Brain microvascular endothelial cell (primary cell): ENCODE measurements at regions not wholly inside any gene's neighbourhood (a gene's known extent, or its start where the extent isn't known, plus 50 kb on each side); places are given as distances from the start of the nearest gene placed in this dataset.

ENCODE experiments used
- DNase-seq: peaks from one replicate; pipeline ENCODE4 v3.0.0-alpha.2; 2020
- H3K27ac ChIP-seq: fragments of 250-450 bp; sonication (Bioruptor Pico); 2 replicates; pipeline ENCODE4 v1.5.1; 2020; ENCODE audit warnings: mild to moderate bottlenecking, moderate library complexity
- H3K27me3 ChIP-seq: fragments of 250-450 bp; sonication (Bioruptor Pico); replicated peaks from 2 replicates; pipeline ENCODE4 v1.5.1; 2020; ENCODE audit warnings: mild to moderate bottlenecking
- H3K36me3 ChIP-seq: fragments of 250-450 bp; sonication (Bioruptor Pico); replicated peaks from 2 replicates; pipeline ENCODE4 v1.5.1; 2020; ENCODE audit warnings: mild to moderate bottlenecking
- H3K4me3 ChIP-seq: 2 replicates; pipeline ENCODE4 v1.5.1; 2011; ENCODE audit warnings: low read depth, mild to moderate bottlenecking, control low read depth, low read length, moderate library complexity
- CTCF ChIP-seq: IDR thresholded peaks from 2 replicates; pipeline ENCODE4 v1.5.1; 2011; ENCODE audit warnings: low read depth, mild to moderate bottlenecking, moderate library complexity, low read length, control low read depth, inconsistent platforms; ENCODE audit errors: missing control alignments
- in situ Hi-C: cut with HindIII; loops from 2 replicates; pipeline ENCODE4 v1.10.0; 2017; ENCODE audit warnings: low sequenced_read_pairs, low pct_ligation_motif_present

DNA sequence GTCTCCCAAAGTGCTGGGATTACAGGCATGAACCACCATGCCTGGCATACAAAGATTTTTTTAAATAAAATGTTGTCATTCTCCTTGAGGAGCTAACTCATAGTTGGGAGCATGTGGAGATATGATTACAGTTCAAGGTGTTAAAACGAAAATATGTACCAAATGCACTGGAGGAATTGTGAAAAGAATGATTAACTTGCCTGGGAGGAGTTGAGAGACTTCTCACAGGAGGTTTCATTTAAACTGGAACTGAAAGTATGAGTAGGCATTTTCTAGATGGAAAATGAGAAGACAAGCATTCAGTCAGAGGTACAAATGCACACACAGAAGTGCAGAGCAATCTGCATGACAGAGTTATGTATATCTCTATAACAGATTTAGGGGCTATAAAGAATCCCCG lies 126.6 kb upstream of the PDE1A start:
- no peak for TF ChIP-seq CTCF
- H3K36me3 ChIP-seq: no peaks in the 10 kb centered on the region
- DNase-seq: no peak
- in situ Hi-C loops: no loop called here
- no peak overlapping the region for H3K4me3 ChIP-seq
- no peaks in the 10 kb centered on the region for H3K27me3 ChIP-seq
- H3K27ac ChIP-seq: no peak overlapping the region

GRCh38 chr2:182554950-182555349 lies 128.1 kb upstream of the PDE1A start:
- Histone ChIP-seq H3K36me3 (no peaks in the 10 kb centered on the region), H3K27me3 (no peaks in the 10 kb centered on the region), H3K4me3 (no peak overlapping the region), H3K27ac (no peak overlapping the region)
- in situ Hi-C loops: no loop called here
- TF ChIP-seq CTCF: no peak
- no peak for DNase-seq

DNA sequence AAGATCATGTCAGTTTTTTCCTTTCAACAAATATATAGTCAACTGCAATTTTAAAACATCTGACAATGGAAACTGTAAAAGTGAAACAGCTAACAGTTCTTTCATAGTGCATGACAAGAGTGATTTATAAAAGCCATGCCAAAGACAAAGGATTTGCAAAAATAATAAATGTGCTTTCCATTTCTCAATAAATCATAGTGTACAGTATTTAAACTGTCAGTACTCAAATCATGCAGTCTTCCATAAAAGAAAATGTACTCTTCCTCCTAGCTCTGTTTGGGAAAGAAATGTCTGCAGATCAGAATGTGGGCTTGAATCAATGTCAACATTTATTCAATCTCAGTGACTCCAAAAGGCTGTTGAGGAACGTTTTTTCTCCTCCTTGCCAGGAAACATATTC lies 131.7 kb upstream of the PDE1A start:
- in situ Hi-C loops: no loop called here
- no peaks in the 10 kb centered on the region for H3K36me3 ChIP-seq

GRCh38 chr2:182559623-182560022 lies 132.8 kb upstream of the PDE1A start:
- no peak for TF ChIP-seq CTCF
- Histone ChIP-seq H3K4me3 (no peak overlapping the region), H3K27ac (no peak overlapping the region), H3K27me3 (no peaks in the 10 kb centered on the region), H3K36me3 (no peaks in the 10 kb centered on the region)
- in situ Hi-C loops: no loop called here
- no peak for DNase-seq

More for the DNA sequence above, 131.7 kb upstream of the PDE1A start:
- TF ChIP-seq CTCF: no peak
- no peak for DNase-seq
- Histone ChIP-seq H3K27ac (no peak overlapping the region), H3K27me3 (no peaks in the 10 kb centered on the region), H3K4me3 (no peak overlapping the region)

DNA sequence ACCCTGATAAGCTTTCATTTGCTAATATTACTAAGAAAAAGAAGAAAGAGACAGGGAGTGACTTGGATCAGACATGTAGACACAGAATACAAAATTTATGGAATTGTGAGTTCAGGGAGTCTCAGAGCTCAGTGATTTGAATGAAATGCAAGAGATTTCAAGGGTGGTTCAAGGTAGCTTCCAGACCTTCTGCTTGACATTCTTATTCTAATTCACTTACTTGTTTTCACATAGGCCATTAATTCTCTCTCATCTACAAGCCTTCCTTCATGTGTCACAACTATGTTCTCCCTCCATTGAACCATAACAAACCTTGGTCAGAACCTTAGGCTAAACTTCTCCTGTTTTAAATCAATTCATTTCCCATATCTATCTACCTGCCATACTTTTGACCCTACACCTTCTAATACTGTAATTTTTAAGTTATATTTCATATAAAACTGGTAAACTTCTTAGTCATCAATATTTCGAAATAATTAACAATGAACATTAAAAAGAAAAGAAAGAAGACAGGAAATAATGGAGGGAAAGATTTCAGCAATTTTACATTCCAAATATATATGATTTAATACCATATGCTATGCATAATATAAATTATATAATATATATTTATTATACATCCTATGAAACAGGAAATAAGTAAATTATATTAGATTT lies 139.2 kb upstream of the PDE1A start:
- Histone ChIP-seq H3K4me3 (no peak overlapping the region), H3K36me3 (no peaks in the 10 kb centered on the region), H3K27me3 (no peaks in the 10 kb centered on the region), H3K27ac (no peak overlapping the region)
- in situ Hi-C loops: no loop called here
- DNase-seq: no peak
- no peak for TF ChIP-seq CTCF

DNA sequence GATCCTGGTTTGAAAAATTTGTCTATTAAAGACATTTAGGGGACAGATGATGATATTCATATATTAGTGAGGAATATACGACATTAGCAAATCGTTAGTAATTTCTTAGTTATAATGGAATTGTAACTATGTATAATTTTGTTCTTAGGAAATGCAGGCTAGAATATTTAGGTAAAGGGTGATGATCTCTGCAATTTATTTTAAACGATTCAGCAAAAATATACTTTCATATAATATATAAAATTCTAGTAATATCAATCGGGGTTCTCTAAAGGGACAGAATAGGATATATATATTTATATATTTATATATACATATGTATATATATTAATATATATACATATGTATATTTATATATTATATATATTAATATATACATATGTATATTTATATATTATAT lies 142.5 kb upstream of the DNAJC10 start:
- in situ Hi-C loops: no loop called here
- H3K27me3 ChIP-seq: no peaks in the 10 kb centered on the region
- TF ChIP-seq CTCF: no peak
- DNase-seq: no peak
- H3K36me3 ChIP-seq: no peaks in the 10 kb centered on the region
- H3K27ac ChIP-seq: no peak overlapping the region
- no peak overlapping the region for H3K4me3 ChIP-seq
